ENCODE measurements at regions not wholly inside any gene's neighbourhood (a gene's known extent, or its start where the extent isn't known, plus 50 kb on each side); places are given as distances from the start of the nearest gene placed in this dataset.

DNA sequence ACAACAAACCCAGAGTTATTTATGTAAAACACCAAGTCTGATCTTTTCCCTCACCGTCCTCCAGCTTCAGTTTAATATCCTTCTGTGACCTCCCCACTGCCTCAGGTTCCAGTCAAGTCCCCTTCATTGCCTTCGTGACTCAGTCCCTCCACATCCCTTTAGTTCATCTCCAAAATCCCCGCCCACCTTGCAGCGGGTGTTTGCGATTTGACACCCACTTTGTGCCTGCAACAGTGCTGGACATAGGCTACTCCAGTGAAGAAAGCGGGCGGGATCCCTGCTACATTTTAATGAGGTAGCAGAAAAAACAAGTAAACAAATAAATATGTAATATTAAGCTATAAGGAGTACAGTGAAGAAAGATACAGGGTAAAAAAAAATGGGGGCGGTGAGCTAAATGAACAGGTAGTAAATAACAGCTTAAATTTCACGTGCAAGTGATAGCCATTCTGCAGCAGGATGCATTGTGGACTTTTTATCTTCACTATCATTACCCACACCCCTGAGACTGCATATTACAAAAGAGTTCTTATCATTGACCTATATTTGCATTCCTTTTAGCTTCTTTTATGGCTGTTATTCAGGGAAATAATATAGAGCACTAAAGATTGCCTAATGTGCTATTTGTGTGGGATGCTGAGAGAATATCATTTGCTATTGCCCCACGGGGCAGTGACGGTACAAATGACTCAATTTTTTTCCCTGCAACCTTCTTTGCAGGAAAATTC, 222.8 kb upstream of the NUDT4 start:
- Histone ChIP-seq H3K9me3 (peaks cover 0 to 4% (median 0%) of the 10 kb centered on the region in 4 donors), H3K36me3 (no peaks in the 10 kb centered on the region), H3K27me3 (no peaks in the 10 kb centered on the region), H3K27ac (no peak overlapping the region), H3K4me3 (no peak overlapping the region), H3K4me1 (no peaks in the 10 kb centered on the region)
- DNase-seq (ENCODE audit: low spot score in 2 of 2), result no peak
- WGBS, 2 donors, result 77 to 82% methylated on average over 11 of the region's 11 CpGs
- TF ChIP-seq EP300 (IDR thresholded peaks at IDR 0.05), result no peak
- TF ChIP-seq POLR2A (IDR thresholded peaks at IDR 0.05), result no peak
- TF ChIP-seq CTCF (IDR thresholded peaks at IDR 0.05), result no peak

DNA sequence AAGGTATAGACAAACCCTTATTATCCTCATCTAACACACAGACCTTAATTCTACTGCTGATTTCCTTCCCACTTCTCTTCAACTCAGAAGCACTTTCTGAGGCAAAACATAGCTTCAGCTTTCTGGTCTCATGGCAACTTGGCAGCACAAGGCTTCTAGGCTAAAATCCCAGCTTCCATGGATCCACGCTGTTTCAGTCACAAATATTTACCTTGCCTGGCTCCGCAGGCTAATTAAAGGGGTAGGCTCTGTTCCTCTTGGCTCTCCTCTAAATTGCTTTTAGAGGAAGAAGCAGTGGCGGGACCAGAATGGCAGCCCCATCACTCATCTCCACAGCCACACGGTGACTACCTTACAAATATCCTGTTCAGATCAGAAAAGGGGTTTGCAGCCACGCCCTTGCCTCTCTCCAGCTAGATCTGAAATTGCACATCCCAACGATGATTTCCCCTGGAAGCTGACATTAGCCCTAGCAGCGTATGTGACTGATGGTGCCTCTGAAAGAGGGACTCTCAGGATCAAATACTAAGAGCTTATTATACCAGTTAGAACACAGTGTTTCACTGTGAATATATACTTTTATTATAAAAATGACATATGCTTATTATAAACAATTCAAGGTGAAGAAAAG, 221.5 kb upstream of the NUDT4 start:
- Histone ChIP-seq H3K4me3 (no peak overlapping the region), H3K27ac (no peak overlapping the region), H3K36me3 (no peaks in the 10 kb centered on the region), H3K9me3 (peaks cover 0 to 4% (median 0%) of the 10 kb centered on the region in 4 donors), H3K4me1 (no peaks in the 10 kb centered on the region), H3K27me3 (no peaks in the 10 kb centered on the region)
- TF ChIP-seq EP300 (IDR thresholded peaks at IDR 0.05) (no peak), POLR2A (IDR thresholded peaks at IDR 0.05) (no peak), CTCF (IDR thresholded peaks at IDR 0.05) (no peak)
- no peak for DNase-seq (ENCODE audit: low spot score in 2 of 2)
- 51 to 53% methylated on average over 7 of the region's 7 CpGs for WGBS, 2 donors

DNA sequence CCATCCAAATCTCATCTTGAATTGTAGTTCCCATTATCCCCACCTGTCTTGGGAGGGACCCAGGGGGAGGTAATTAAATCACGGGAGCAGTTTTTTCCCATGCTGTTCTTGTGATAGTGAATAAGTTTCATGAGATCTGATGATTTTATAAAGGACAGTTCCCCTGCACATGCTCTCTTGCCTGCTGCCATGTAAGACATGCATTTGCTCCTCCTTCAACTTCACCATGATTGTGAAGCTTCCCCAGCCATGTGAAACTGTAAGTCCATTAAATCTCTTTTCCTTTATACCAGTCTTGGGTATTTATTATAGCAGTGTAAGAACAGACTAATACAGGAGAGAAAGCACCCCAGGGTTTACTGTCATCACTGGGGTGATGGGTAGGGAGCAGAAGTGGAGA, 220.4 kb upstream of the NUDT4 start:
- Histone ChIP-seq H3K36me3 (no peaks in the 10 kb centered on the region), H3K27me3 (no peaks in the 10 kb centered on the region), H3K4me3 (no peak overlapping the region), H3K4me1 (no peaks in the 10 kb centered on the region), H3K9me3 (peaks cover 0 to 4% (median 0%) of the 10 kb centered on the region in 4 donors), H3K27ac (no peak overlapping the region)
- TF ChIP-seq POLR2A (IDR thresholded peaks at IDR 0.05), result no peak
- TF ChIP-seq EP300 (IDR thresholded peaks at IDR 0.05), result no peak
- TF ChIP-seq CTCF (IDR thresholded peaks at IDR 0.05), result no peak
- no peak for DNase-seq (ENCODE audit: low spot score in 2 of 2)
- 93 to 96% methylated on average over 1 of the region's 1 CpG for WGBS, 2 donors

- Histone ChIP-seq H3K9me3 (peaks cover 0 to 4% (median 0%) of the 10 kb centered on the region in 4 donors), H3K36me3 (no peaks in the 10 kb centered on the region), H3K27me3 (no peaks in the 10 kb centered on the region), H3K27ac (no peak overlapping the region), H3K4me1 (peaks cover 0 to 1% (median 0%) of the 10 kb centered on the region in 4 donors), H3K4me3 (no peak overlapping the region)
- DNase-seq (ENCODE audit: low spot score in 2 of 2), result no peak
- WGBS, 2 donors, result 96 to 99% methylated on average over 4 of the region's 4 CpGs
- TF ChIP-seq POLR2A (IDR thresholded peaks at IDR 0.05), result no peak
- TF ChIP-seq EP300 (IDR thresholded peaks at IDR 0.05), result no peak
- TF ChIP-seq CTCF (IDR thresholded peaks at IDR 0.05), result no peak
Measured at GRCh38 chr12:93158065-93158843, 219.5 kb upstream of the NUDT4 start.

Measured in tibial nerve (tissue), 4 donors.